DMS153 (cell line): ENCODE measurements at regions not wholly inside any gene's neighbourhood (a gene's known extent, or its start where the extent isn't known, plus 50 kb on each side); places are given as distances from the start of the nearest gene placed in this dataset.

Experiments used
- DNase-seq: peaks from one replicate; lab custom pipeline; 2025; lab: John Stamatoyannopoulos, UW

- DNase-seq: no peak
Observed at GRCh38 chr2:177342736-177343135, 49.8 kb upstream of the AGPS start.
